ENCODE measurements at regions not wholly inside any gene's neighbourhood (a gene's known extent, or its start where the extent isn't known, plus 50 kb on each side); places are given as distances from the start of the nearest gene placed in this dataset.

DNA sequence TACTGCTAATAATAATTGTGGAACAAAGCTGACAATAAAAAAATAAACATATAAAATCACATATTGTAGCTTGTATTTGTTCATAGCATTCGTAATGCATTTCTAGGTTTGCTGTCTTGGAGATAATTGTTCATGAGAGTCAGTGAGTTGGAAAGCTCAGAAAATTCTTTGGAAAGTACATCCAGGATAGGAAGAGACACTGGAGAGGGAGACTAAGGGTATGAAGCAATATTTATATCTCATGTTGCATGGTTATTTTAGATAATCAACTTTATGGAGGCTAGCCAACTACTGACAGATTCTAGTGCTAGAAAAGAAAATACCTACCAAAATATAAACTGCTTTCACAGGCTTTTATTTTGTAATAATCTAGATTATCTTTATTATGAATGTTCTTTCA is 1095.2 kb downstream of the FSCB start (continued):
- TF ChIP-seq, protein P1, sequence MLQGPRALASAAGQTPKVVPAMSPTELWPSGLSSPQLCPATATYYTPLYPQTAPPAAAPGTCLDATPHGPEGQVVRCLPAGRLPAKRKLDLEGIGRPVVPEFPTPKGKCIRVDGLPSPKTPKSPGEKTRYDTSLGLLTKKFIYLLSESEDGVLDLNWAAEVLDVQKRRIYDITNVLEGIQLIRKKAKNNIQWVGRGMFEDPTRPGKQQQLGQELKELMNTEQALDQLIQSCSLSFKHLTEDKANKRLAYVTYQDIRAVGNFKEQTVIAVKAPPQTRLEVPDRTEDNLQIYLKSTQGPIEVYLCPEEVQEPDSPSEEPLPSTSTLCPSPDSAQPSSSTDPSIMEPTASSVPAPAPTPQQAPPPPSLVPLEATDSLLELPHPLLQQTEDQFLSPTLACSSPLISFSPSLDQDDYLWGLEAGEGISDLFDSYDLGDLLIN (CRISPR knock-in tag; IDR thresholded peaks at IDR 0.05; ENCODE audit: borderline replicate concordance) = no peak
- no peak for TF ChIP-seq BRD4 (CRISPR knock-in tag; IDR thresholded peaks at IDR 0.05)

DNA sequence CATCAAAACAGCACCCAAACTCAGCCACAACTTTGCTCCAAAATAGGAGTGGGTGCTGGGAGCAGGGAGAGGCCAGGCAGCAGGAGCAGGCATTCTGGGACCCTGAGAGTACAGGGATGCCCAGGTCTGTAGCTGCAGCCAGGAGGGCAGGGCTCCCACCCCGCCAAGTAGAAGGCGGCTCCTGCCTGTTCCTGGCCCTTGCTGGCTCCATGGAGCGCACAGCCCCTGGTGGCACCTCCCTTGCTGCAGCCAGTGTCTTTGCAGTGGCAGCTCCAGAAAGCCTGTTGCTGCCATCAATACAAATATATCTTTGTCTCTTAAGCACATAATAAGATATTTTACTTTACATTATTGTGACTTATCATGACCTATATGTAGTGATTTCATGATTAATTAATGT is 1096.5 kb downstream of the FSCB start:
- Histone ChIP-seq H3K4me3 (replicated peaks in 1 of 3; ENCODE audit: insufficient read depth in 1 of 3, low read depth in 2 of 3, low read length in 3 of 3) (no peak overlapping the region), H2AFZ (ENCODE audit: low read length) (no peak overlapping the region), H4K20me1 (ENCODE audit: insufficient read depth, low read length) (no peaks in the 10 kb centered on the region), H3K9ac (ENCODE audit: insufficient read depth, low read depth, low read length) (no peak overlapping the region), H3K4me1 (ENCODE audit: insufficient read depth, low read length) (no peaks in the 10 kb centered on the region), H3K36me3 (replicated peaks in 1 of 2; ENCODE audit: control insufficient read depth in 1 of 2, insufficient read depth in 2 of 2, low read length in 2 of 2) (no peaks in the 10 kb centered on the region), H3K27me3 (ENCODE audit: control insufficient read depth in 1 of 2, insufficient read depth in 2 of 2, low read length in 2 of 2) (no peaks in the 10 kb centered on the region), H3K27ac (ENCODE audit: extremely low read length, insufficient read depth, low read length) (no peak overlapping the region), H3K9me3 (ENCODE audit: low read length) (no peaks in the 10 kb centered on the region), H3K79me2 (ENCODE audit: insufficient read depth, low read length) (no peaks in the 10 kb centered on the region), H3K4me2 (ENCODE audit: low read depth, low read length) (no peak overlapping the region)
- ATAC-seq = peak; percentile 63
- ChIA-PET POLR2A (no interaction called here), CTCF (ENCODE audit: low intra/inter-chr PET ratio, low total read pairs) (no interaction called here)
- WGBS (ENCODE audit: low lambda C conversion rate) = no CpG with 5 or more reads among the region's 3 CpGs
- no peak for FAIRE-seq
- in situ Hi-C loops (cut with HindIII; ENCODE audit: extremely low pct_ligation_motif_present, low pct_unique_long_range_greater_than_20kb) (no loop called here), intact Hi-C loops (cut with micrococcal nuclease; ENCODE audit: unreplicated experiment) (no loop called here)
- TF ChIP-seq SRSF4 (IDR thresholded peaks at IDR 0.05; ENCODE audit: low read depth, low read length, poor library complexity, severe bottlenecking) (no peak), GTF2F1 (IDR thresholded peaks at IDR 0.05; ENCODE audit: low read length) (no peak)
- TF ChIP-seq, protein P2, sequence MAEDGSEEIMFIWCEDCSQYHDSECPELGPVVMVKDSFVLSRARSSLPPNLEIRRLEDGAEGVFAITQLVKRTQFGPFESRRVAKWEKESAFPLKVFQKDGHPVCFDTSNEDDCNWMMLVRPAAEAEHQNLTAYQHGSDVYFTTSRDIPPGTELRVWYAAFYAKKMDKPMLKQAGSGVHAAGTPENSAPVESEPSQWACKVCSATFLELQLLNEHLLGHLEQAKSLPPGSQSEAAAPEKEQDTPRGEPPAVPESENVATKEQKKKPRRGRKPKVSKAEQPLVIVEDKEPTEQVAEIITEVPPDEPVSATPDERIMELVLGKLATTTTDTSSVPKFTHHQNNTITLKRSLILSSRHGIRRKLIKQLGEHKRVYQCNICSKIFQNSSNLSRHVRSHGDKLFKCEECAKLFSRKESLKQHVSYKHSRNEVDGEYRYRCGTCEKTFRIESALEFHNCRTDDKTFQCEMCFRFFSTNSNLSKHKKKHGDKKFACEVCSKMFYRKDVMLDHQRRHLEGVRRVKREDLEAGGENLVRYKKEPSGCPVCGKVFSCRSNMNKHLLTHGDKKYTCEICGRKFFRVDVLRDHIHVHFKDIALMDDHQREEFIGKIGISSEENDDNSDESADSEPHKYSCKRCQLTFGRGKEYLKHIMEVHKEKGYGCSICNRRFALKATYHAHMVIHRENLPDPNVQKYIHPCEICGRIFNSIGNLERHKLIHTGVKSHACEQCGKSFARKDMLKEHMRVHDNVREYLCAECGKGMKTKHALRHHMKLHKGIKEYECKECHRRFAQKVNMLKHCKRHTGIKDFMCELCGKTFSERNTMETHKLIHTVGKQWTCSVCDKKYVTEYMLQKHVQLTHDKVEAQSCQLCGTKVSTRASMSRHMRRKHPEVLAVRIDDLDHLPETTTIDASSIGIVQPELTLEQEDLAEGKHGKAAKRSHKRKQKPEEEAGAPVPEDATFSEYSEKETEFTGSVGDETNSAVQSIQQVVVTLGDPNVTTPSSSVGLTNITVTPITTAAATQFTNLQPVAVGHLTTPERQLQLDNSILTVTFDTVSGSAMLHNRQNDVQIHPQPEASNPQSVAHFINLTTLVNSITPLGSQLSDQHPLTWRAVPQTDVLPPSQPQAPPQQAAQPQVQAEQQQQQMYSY (CRISPR knock-in tag; IDR thresholded peaks at IDR 0.05) = no peak
- no peak for DNase-seq (ENCODE audit: low spot score)
- BruUV-seq (replicated peaks) = no TSS peak
